ENCODE measurements at regions not wholly inside any gene's neighbourhood (a gene's known extent, or its start where the extent isn't known, plus 50 kb on each side); places are given as distances from the start of the nearest gene placed in this dataset.

- TF ChIP-seq CTCF (IDR thresholded peaks at IDR 0.05; ENCODE audit: partially characterized antibody, unreplicated experiment), result no peak
- Mint-ChIP-seq H3K36me3 (ENCODE audit: unreplicated experiment) (no peaks in the 10 kb centered on the region), H3K4me1 (ENCODE audit: low read depth, unreplicated experiment) (no peaks in the 10 kb centered on the region), H3K27me3 (ENCODE audit: unreplicated experiment) (no peaks in the 10 kb centered on the region), H3K4me3 (ENCODE audit: unreplicated experiment) (no peak overlapping the region), H3K9me3 (ENCODE audit: unreplicated experiment) (no peaks in the 10 kb centered on the region), H3K27ac (ENCODE audit: unreplicated experiment) (no peak overlapping the region)
- no peak for DNase-seq
These were observed 491.4 kb downstream of the LRRC70 start for GRCh38 chr5:63070001-63070400.

- Mint-ChIP-seq H3K27me3 (ENCODE audit: unreplicated experiment) (peaks cover 3% of the 10 kb centered on the region), H3K4me1 (ENCODE audit: low read depth, unreplicated experiment) (no peaks in the 10 kb centered on the region), H3K4me3 (ENCODE audit: unreplicated experiment) (no peak overlapping the region), H3K9me3 (ENCODE audit: unreplicated experiment) (no peaks in the 10 kb centered on the region), H3K36me3 (ENCODE audit: unreplicated experiment) (no peaks in the 10 kb centered on the region), H3K27ac (ENCODE audit: unreplicated experiment) (no peak overlapping the region)
- no peak for DNase-seq
- no peak for TF ChIP-seq CTCF (IDR thresholded peaks at IDR 0.05; ENCODE audit: partially characterized antibody, unreplicated experiment)
These were observed 476.8 kb downstream of the LRRC70 start for GRCh38 chr5:63055421-63055820.

DNA sequence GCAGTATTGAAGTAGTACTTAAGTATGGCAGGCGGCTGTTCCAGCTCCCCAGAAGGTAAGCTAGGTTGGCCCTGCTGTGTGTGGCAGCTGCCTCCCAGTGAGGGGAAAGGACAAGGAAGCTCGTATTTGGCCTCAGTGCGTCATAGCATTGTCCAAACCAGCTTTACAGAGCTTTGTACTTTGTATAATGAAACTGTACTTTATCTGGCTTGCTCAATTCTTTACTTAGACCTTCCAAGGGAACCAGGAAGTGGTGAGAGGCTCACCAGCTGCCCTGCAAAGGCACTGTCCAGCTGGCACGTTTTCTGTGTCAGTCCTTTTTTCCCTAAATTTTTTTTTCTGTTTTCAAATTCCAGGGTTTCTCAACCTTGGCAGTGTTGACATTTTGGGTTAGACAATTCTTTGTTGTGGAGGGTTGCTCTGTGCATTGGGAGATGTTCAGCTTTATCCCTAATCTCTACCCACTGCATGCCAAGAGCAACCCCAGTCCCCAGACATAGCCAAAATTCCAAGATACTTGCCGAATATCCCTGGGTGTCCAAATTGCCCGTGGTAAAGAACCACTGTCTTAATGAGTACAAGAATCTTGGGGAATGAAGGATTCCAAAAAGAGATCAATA lies 474.5 kb downstream of the LRRC70 start:
- Mint-ChIP-seq H3K9me3 (ENCODE audit: unreplicated experiment) (no peaks in the 10 kb centered on the region), H3K27ac (ENCODE audit: unreplicated experiment) (no peak overlapping the region), H3K4me3 (ENCODE audit: unreplicated experiment) (no peak overlapping the region), H3K4me1 (ENCODE audit: low read depth, unreplicated experiment) (no peaks in the 10 kb centered on the region), H3K36me3 (ENCODE audit: unreplicated experiment) (no peaks in the 10 kb centered on the region), H3K27me3 (ENCODE audit: unreplicated experiment) (peaks cover 3% of the 10 kb centered on the region)
- DNase-seq, result no peak
- no peak for TF ChIP-seq CTCF (IDR thresholded peaks at IDR 0.05; ENCODE audit: partially characterized antibody, unreplicated experiment)

DNA sequence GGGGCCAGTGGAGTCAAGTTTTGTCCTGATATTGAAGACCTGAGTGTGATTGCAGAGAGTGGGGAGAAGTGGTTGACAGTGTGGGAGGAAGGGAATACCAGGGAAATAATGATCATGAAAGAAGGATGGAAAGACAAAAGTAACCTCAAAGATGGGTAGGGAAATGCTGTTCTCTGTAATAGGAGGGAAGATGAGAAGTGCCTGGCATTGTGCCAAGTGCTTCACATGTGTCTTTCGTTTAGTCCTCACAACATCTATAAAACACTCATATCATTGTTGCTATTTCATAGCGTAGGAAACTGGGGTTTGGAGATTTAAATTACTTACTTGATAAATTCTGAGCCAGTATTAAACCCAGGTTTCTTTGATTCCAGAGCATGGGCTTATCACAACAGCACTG lies 472.3 kb downstream of the LRRC70 start:
- H3K4me1 Mint-ChIP-seq (ENCODE audit: low read depth, unreplicated experiment), result no peaks in the 10 kb centered on the region
- no peak for DNase-seq
- no peak overlapping the region for H3K27ac Mint-ChIP-seq (ENCODE audit: unreplicated experiment)
- H3K4me3 Mint-ChIP-seq (ENCODE audit: unreplicated experiment), result no peak overlapping the region
- H3K36me3 Mint-ChIP-seq (ENCODE audit: unreplicated experiment), result no peaks in the 10 kb centered on the region
- H3K9me3 Mint-ChIP-seq (ENCODE audit: unreplicated experiment), result no peaks in the 10 kb centered on the region
- no peak for TF ChIP-seq CTCF (IDR thresholded peaks at IDR 0.05; ENCODE audit: partially characterized antibody, unreplicated experiment)
- H3K27me3 Mint-ChIP-seq (ENCODE audit: unreplicated experiment), result peaks cover 3% of the 10 kb centered on the region

DNA sequence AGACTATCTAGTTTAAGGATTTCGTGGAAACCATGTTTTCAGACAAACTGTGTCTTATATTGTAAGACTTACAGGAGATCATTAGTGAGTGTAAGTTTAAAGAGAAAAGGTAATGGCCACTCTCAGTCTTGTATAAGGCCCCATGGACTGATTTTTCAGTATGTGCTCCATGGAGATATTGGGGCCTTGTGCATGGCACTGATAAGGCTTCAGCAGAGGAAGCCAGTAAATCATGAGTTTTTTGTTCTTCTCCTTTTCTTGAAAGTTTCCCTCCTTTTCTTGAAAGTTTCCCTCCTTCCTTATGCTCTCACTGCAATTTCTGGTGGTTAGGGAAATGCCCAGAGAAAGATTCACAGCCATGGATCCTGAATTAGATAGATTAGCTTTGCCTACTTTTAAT lies 471.3 kb downstream of the LRRC70 start:
- Mint-ChIP-seq H3K4me3 (ENCODE audit: unreplicated experiment) (no peak overlapping the region), H3K36me3 (ENCODE audit: unreplicated experiment) (no peaks in the 10 kb centered on the region)

More for the DNA sequence above, 471.3 kb downstream of the LRRC70 start:
- Mint-ChIP-seq H3K4me1 (ENCODE audit: low read depth, unreplicated experiment) (no peaks in the 10 kb centered on the region), H3K9me3 (ENCODE audit: unreplicated experiment) (no peaks in the 10 kb centered on the region), H3K27ac (ENCODE audit: unreplicated experiment) (no peak overlapping the region), H3K27me3 (ENCODE audit: unreplicated experiment) (peaks cover 4% of the 10 kb centered on the region)
- no peak for TF ChIP-seq CTCF (IDR thresholded peaks at IDR 0.05; ENCODE audit: partially characterized antibody, unreplicated experiment)
- no peak for DNase-seq

Measured in glutamatergic neuron (in vitro differentiated cells).